ENCODE measurements at regions not wholly inside any gene's neighbourhood (a gene's known extent, or its start where the extent isn't known, plus 50 kb on each side); places are given as distances from the start of the nearest gene placed in this dataset.
"Not testable (repeated sequence)": the region's sequence is repeated elsewhere in the genome, so short reads cannot be mapped to it uniquely, and the experiment has no call there.

- Histone ChIP-seq H3K27me3 (ENCODE audit: control insufficient read depth, insufficient read depth, low read length) (no peaks in the 10 kb centered on the region), H3K36me3 (replicated peaks; ENCODE audit: control insufficient read depth, insufficient read depth, low read length) (no peaks in the 10 kb centered on the region), H3K4me3 (ENCODE audit: insufficient read depth, low read depth, low read length) (no peak overlapping the region)
- no peak for DNase-seq
Observed at GRCh38 chr5:83001796-83002381, 75.3 kb downstream of the TMEM167A start.

- DNase-seq: no peak
- no peak overlapping the region for H3K4me3 ChIP-seq (ENCODE audit: insufficient read depth, low read depth, low read length)
- no peaks in the 10 kb centered on the region for H3K27me3 ChIP-seq (ENCODE audit: control insufficient read depth, insufficient read depth, low read length)
- no peaks in the 10 kb centered on the region for H3K36me3 ChIP-seq (replicated peaks; ENCODE audit: control insufficient read depth, insufficient read depth, low read length)
Observed at GRCh38 chr5:83000922-83001321, 76.3 kb downstream of the TMEM167A start.

- DNase-seq: no peak
- Histone ChIP-seq H3K36me3 (replicated peaks; ENCODE audit: control insufficient read depth, insufficient read depth, low read length) (no peaks in the 10 kb centered on the region), H3K4me3 (ENCODE audit: insufficient read depth, low read depth, low read length) (no peak overlapping the region), H3K27me3 (ENCODE audit: control insufficient read depth, insufficient read depth, low read length) (no peaks in the 10 kb centered on the region)
Observed at GRCh38 chr5:83000428-83000827, 76.8 kb downstream of the TMEM167A start.

GRCh38 chr5:82993416-82993815 is 83.8 kb downstream of the TMEM167A start:
- no peak overlapping the region for H3K4me3 ChIP-seq (ENCODE audit: insufficient read depth, low read depth, low read length)
- DNase-seq: no peak
- no peaks in the 10 kb centered on the region for H3K27me3 ChIP-seq (ENCODE audit: control insufficient read depth, insufficient read depth, low read length)
- H3K36me3 ChIP-seq (replicated peaks; ENCODE audit: control insufficient read depth, insufficient read depth, low read length): no peaks in the 10 kb centered on the region

GRCh38 chr5:82992646-82993045 is 84.5 kb downstream of the TMEM167A start:
- H3K36me3 ChIP-seq (replicated peaks; ENCODE audit: control insufficient read depth, insufficient read depth, low read length): no peaks in the 10 kb centered on the region
- H3K27me3 ChIP-seq (ENCODE audit: control insufficient read depth, insufficient read depth, low read length): no peaks in the 10 kb centered on the region
- DNase-seq: no peak
- H3K4me3 ChIP-seq (ENCODE audit: insufficient read depth, low read depth, low read length): no peak overlapping the region

- H3K4me3 ChIP-seq (ENCODE audit: insufficient read depth, low read depth, low read length): no peak overlapping the region
- H3K36me3 ChIP-seq (replicated peaks; ENCODE audit: control insufficient read depth, insufficient read depth, low read length): no peaks in the 10 kb centered on the region
- no peaks in the 10 kb centered on the region for H3K27me3 ChIP-seq (ENCODE audit: control insufficient read depth, insufficient read depth, low read length)
- DNase-seq: no peak
Observed at GRCh38 chr5:82991678-82992323, 85.4 kb downstream of the TMEM167A start.

GRCh38 chr5:82991059-82991458 is 86.1 kb downstream of the TMEM167A start:
- no peaks in the 10 kb centered on the region for H3K36me3 ChIP-seq (replicated peaks; ENCODE audit: control insufficient read depth, insufficient read depth, low read length)
- no peak overlapping the region for H3K4me3 ChIP-seq (ENCODE audit: insufficient read depth, low read depth, low read length)
- no peaks in the 10 kb centered on the region for H3K27me3 ChIP-seq (ENCODE audit: control insufficient read depth, insufficient read depth, low read length)
- no peak for DNase-seq

- no peaks in the 10 kb centered on the region for H3K27me3 ChIP-seq (ENCODE audit: control insufficient read depth, insufficient read depth, low read length)
- no peaks in the 10 kb centered on the region for H3K36me3 ChIP-seq (replicated peaks; ENCODE audit: control insufficient read depth, insufficient read depth, low read length)
- DNase-seq: no peak
- no peak overlapping the region for H3K4me3 ChIP-seq (ENCODE audit: insufficient read depth, low read depth, low read length)
Observed at GRCh38 chr5:82987188-82987587, 90.0 kb downstream of the TMEM167A start.

- no peak for DNase-seq
- Histone ChIP-seq H3K36me3 (replicated peaks; ENCODE audit: control insufficient read depth, insufficient read depth, low read length) (no peaks in the 10 kb centered on the region), H3K4me3 (ENCODE audit: insufficient read depth, low read depth, low read length) (no peak overlapping the region), H3K27me3 (ENCODE audit: control insufficient read depth, insufficient read depth, low read length) (no peaks in the 10 kb centered on the region)
Observed at GRCh38 chr5:82986404-82986803, 90.8 kb downstream of the TMEM167A start.

- H3K4me3 ChIP-seq (ENCODE audit: insufficient read depth, low read depth, low read length): no peak overlapping the region
- H3K27me3 ChIP-seq (ENCODE audit: control insufficient read depth, insufficient read depth, low read length): no peaks in the 10 kb centered on the region
- DNase-seq: no peak
- no peaks in the 10 kb centered on the region for H3K36me3 ChIP-seq (replicated peaks; ENCODE audit: control insufficient read depth, insufficient read depth, low read length)
Observed at GRCh38 chr5:82985763-82986162, 91.4 kb downstream of the TMEM167A start.

GRCh38 chr5:82984786-82985735 is 92.1 kb downstream of the TMEM167A start:
- no peak for DNase-seq
- Histone ChIP-seq H3K36me3 (replicated peaks; ENCODE audit: control insufficient read depth, insufficient read depth, low read length) (no peaks in the 10 kb centered on the region), H3K27me3 (ENCODE audit: control insufficient read depth, insufficient read depth, low read length) (no peaks in the 10 kb centered on the region), H3K4me3 (ENCODE audit: insufficient read depth, low read depth, low read length) (no peak overlapping the region)

- DNase-seq: no peak
- no peaks in the 10 kb centered on the region for H3K36me3 ChIP-seq (replicated peaks; ENCODE audit: control insufficient read depth, insufficient read depth, low read length)
- H3K4me3 ChIP-seq (ENCODE audit: insufficient read depth, low read depth, low read length): no peak overlapping the region
- no peaks in the 10 kb centered on the region for H3K27me3 ChIP-seq (ENCODE audit: control insufficient read depth, insufficient read depth, low read length)
Observed at GRCh38 chr5:82982846-82983245, 94.3 kb downstream of the TMEM167A start.

- DNase-seq; H3K4me3 ChIP-seq (ENCODE audit: insufficient read depth, low read depth, low read length); H3K27me3 ChIP-seq (ENCODE audit: control insufficient read depth, insufficient read depth, low read length); H3K36me3 ChIP-seq (replicated peaks; ENCODE audit: control insufficient read depth, insufficient read depth, low read length): not testable (repeated sequence)
Observed at GRCh38 chr5:82976887-82977286, 100.3 kb downstream of the TMEM167A start.

GRCh38 chr5:82975812-82976211 is 101.4 kb downstream of the TMEM167A start:
- Histone ChIP-seq H3K27me3 (ENCODE audit: control insufficient read depth, insufficient read depth, low read length) (no peaks in the 10 kb centered on the region), H3K36me3 (replicated peaks; ENCODE audit: control insufficient read depth, insufficient read depth, low read length) (no peaks in the 10 kb centered on the region), H3K4me3 (ENCODE audit: insufficient read depth, low read depth, low read length) (no peak overlapping the region)
- DNase-seq: no peak

GRCh38 chr5:82975396-82975795 is 101.8 kb downstream of the TMEM167A start:
- H3K36me3 ChIP-seq (replicated peaks; ENCODE audit: control insufficient read depth, insufficient read depth, low read length): no peaks in the 10 kb centered on the region
- no peaks in the 10 kb centered on the region for H3K27me3 ChIP-seq (ENCODE audit: control insufficient read depth, insufficient read depth, low read length)
- H3K4me3 ChIP-seq (ENCODE audit: insufficient read depth, low read depth, low read length): no peak overlapping the region
- no peak for DNase-seq
